A549 (cell line): ENCODE measurements at regions not wholly inside any gene's neighbourhood (a gene's known extent, or its start where the extent isn't known, plus 50 kb on each side); places are given as distances from the start of the nearest gene placed in this dataset.

Experiments used
- ATAC-seq, 2 experiments: fragments of 200-7000 bp in 1 of 2; fragments of >200 bp in 1 of 2; cut with Nextera tagmentation in 1 of 2; cut with Tn5 transposase in 1 of 2; 3 replicates each; pipeline versions ENCODE4 v1.8.0 to v1.9.1; 2018 to 2020; ENCODE audit warnings: mild to moderate bottlenecking in 1 of 2, moderate library complexity in 1 of 2
- CTCF ChIA-PET: fragments of 300-600 bp; sonication (Branson Sonifier 250); formaldehyde crosslinking; extraction: SDS; loops from one replicate; lab custom pipeline; 2021; ENCODE audit warnings: antibody characterized with exemption, inconsistent platforms; lab: Yijun Ruan, JAX
- POLR2A ChIA-PET: fragments of 350-600 bp; formaldehyde crosslinking; extraction: SDS; loops from one replicate; lab custom pipeline; 2021; ENCODE audit warnings: antibody characterized with exemption, inconsistent platforms; lab: Yijun Ruan, JAX
- DNase-seq, 2 experiments: peaks; one replicate each; pipeline versions ENCODE4 v3.0.0 to v3.0.0-alpha.2; 2011 to 2016; ENCODE audit warnings: low read depth in 1 of 2, low spot score in 1 of 2
- FAIRE-seq: peaks from 2 replicates; lab custom pipeline; 2011; peaks lifted over from hg19 to GRCh38; lab: Jason Lieb, UNC
- H3K27ac ChIP-seq, 2 experiments: fragments of >200 bp; sonication (Bioruptor Twin); formaldehyde crosslinking; 3 replicates each; pipeline ENCODE4 v1.5.1; 2016 to 2017
- H3K4me1 ChIP-seq: fragments of >200 bp; sonication (Bioruptor Twin); formaldehyde crosslinking; 3 replicates; pipeline ENCODE4 v1.6.1; 2016
- H3K4me2 ChIP-seq: fragments of >200 bp; sonication (Bioruptor Twin); formaldehyde crosslinking; 3 replicates; pipeline ENCODE4 v1.6.1; 2016
- H3K4me3 ChIP-seq: fragments of >200 bp; sonication (Bioruptor Twin); formaldehyde crosslinking; 3 replicates; pipeline ENCODE4 v1.5.1; 2016
- H3K9me3 ChIP-seq: fragments of >200 bp; sonication (Bioruptor Twin); formaldehyde crosslinking; 3 replicates; pipeline ENCODE4 v1.6.1; 2016
- CBX2 ChIP-seq: fragments of 200-600 bp; sonication (generic); IDR thresholded peaks from 2 replicates; pipeline ENCODE4 v1.6.1; 2016; ENCODE audit warnings: low read depth, mild to moderate bottlenecking, borderline replicate concordance
- CEBPB ChIP-seq, 2 experiments: fragments of >200 bp in 1 of 2; sonication (Bioruptor Twin) in 1 of 2; formaldehyde crosslinking in 1 of 2; IDR thresholded peaks; 2 replicates each; pipeline ENCODE4 v1.6.1; 2012 to 2016
- CHD4 ChIP-seq: fragments of 200-600 bp; sonication (generic); IDR thresholded peaks from 2 replicates; pipeline ENCODE4 v1.6.1; 2016; ENCODE audit warnings: antibody characterized with exemption, mild to moderate bottlenecking, borderline replicate concordance
- EHF ChIP-seq: fragments of 250-450 bp; sonication (Bioruptor Pico); IDR thresholded peaks from 2 replicates; pipeline ENCODE4 v1.5.0; 2020; ENCODE audit warnings: mild to moderate bottlenecking
- EHMT2 ChIP-seq: fragments of 200-600 bp; sonication (generic); IDR thresholded peaks from 2 replicates; pipeline ENCODE4 v1.6.1; 2016; ENCODE audit warnings: antibody characterized with exemption, low read depth, mild to moderate bottlenecking, moderate library complexity
- ELK1 ChIP-seq: fragments of 150-350 bp; IDR thresholded peaks from 2 replicates; pipeline ENCODE4 v1.6.1; 2014; ENCODE audit warnings: low read depth, mild to moderate bottlenecking, low read length
- ESRRA ChIP-seq: fragments of 150-350 bp; IDR thresholded peaks from 2 replicates; pipeline ENCODE4 v1.6.1; 2014; ENCODE audit warnings: mild to moderate bottlenecking, low read length, borderline replicate concordance
- FOSL2 ChIP-seq, 2 experiments: fragments of 450-650 bp in 1 of 2; fragments of >200 bp in 1 of 2; sonication (Bioruptor Twin) in 1 of 2; formaldehyde crosslinking; IDR thresholded peaks; 2 replicates each; pipeline versions ENCODE4 v1.5.0 to v1.6.1; 2016 to 2020; ENCODE audit warnings: mild to moderate bottlenecking in 1 of 2, moderate library complexity in 1 of 2
- HDAC2 ChIP-seq: fragments of 200-600 bp; sonication (generic); IDR thresholded peaks from 2 replicates; pipeline ENCODE4 v1.6.1; 2016
- HMGXB4 ChIP-seq: fragments of 250-450 bp; sonication (Bioruptor Pico); IDR thresholded peaks from 2 replicates; pipeline ENCODE4 v1.5.0; 2021; ENCODE audit warnings: mild to moderate bottlenecking, moderate library complexity, borderline replicate concordance
- KDM1A ChIP-seq: fragments of 200-600 bp; sonication (generic); IDR thresholded peaks from 2 replicates; pipeline ENCODE4 v1.6.1; 2016; ENCODE audit warnings: low read depth, mild to moderate bottlenecking
- MAZ ChIP-seq: fragments of 150-350 bp; IDR thresholded peaks from 2 replicates; pipeline ENCODE4 v1.6.1; 2014; ENCODE audit warnings: antibody characterized with exemption, low read depth, low read length, borderline replicate concordance
- POLR2A ChIP-seq: IDR thresholded peaks from 2 replicates; pipeline ENCODE4 v1.6.1; 2012; ENCODE audit warnings: mild to moderate bottlenecking, low read length
- POLR2AphosphoS2 ChIP-seq: conservative IDR thresholded peaks from 2 replicates; pipeline ENCODE4 v1.6.1; 2012; ENCODE audit warnings: low read length, improper control_type of control experiment, inconsistent platforms
- RAD21 ChIP-seq, 2 experiments: fragments of >200 bp in 1 of 2; sonication (Bioruptor Twin) in 1 of 2; formaldehyde crosslinking in 1 of 2; IDR thresholded peaks in 1 of 2; conservative IDR thresholded peaks in 1 of 2; 2 replicates in 1 of 2; 3 replicates in 1 of 2; pipeline ENCODE4 v1.6.1; 2012 to 2018; ENCODE audit warnings: inconsistent platforms in 1 of 2
- RARB ChIP-seq: fragments of 250-450 bp; sonication (Bioruptor Pico); IDR thresholded peaks from 2 replicates; pipeline ENCODE4 v1.8.0; 2021; ENCODE audit warnings: mild to moderate bottlenecking, moderate library complexity
- RFX5 ChIP-seq: fragments of 450-650 bp; IDR thresholded peaks from 2 replicates; pipeline ENCODE4 v1.7.1; 2014; ENCODE audit warnings: antibody characterized with exemption, mild to moderate bottlenecking, moderate library complexity
- RNF2 ChIP-seq: fragments of 200-600 bp; sonication (generic); IDR thresholded peaks from 2 replicates; pipeline ENCODE4 v1.6.1; 2016; ENCODE audit warnings: low read depth, mild to moderate bottlenecking, antibody characterized with exemption, moderate library complexity, borderline replicate concordance
- SREBF2 ChIP-seq: fragments of 450-650 bp; IDR thresholded peaks from 2 replicates; pipeline ENCODE4 v1.6.1; 2014; ENCODE audit warnings: mild to moderate bottlenecking, moderate library complexity
- USF2 ChIP-seq: fragments of 450-650 bp; IDR thresholded peaks from 2 replicates; pipeline ENCODE4 v1.6.1; 2014; ENCODE audit warnings: antibody characterized with exemption
- ZC3H11A ChIP-seq: fragments of 450-650 bp; IDR thresholded peaks from 2 replicates; pipeline ENCODE4 v1.6.1; 2014; ENCODE audit warnings: antibody characterized with exemption, mild to moderate bottlenecking
- WGBS: methylation state at CpG from one replicate; pipeline ENCODE4 v1.1.6; 2017; ENCODE audit errors: missing lambda C conversion rate; 5-methylcytosine and 5-hydroxymethylcytosine counted together
- TF ChIP-seq, protein P1 (sequence below): IDR thresholded peaks from 2 replicates; pipeline ENCODE4 v1.6.1; 2012; ENCODE audit warnings: low read depth, borderline replicate concordance
- TF ChIP-seq, protein P2 (sequence below): IDR thresholded peaks from 2 replicates; pipeline ENCODE4 v1.6.1; 2012

DNA sequence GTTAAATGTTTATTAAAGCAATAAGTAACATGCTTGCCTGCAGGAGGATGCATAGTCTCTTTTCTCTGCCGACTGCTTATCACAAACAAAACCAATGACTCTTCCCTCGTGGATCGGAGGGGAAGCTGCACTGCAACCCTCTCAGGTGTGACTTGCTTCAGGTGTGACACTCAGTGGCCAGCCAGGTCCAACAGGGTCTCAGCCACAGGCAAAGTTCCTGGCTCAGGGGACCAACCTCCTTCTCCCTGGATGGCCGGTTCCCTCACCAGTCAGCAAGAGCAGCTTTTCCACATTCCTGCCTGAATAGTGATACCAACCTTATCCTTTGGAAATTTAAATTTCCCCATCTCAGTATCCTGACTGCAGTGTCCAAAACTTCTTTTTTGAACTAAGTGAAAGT lies 383.5 kb downstream of the CMPK2 start:
- FAIRE-seq: no peak
- Histone ChIP-seq H3K4me2 (no peak overlapping the region), H3K4me3 (no peak overlapping the region), H3K9me3 (peaks cover 4% of the 10 kb centered on the region; the same call in 2 of the 3 replicates), H3K4me1 (no peaks in the 10 kb centered on the region), H3K27ac (no peak overlapping the region)
- no peak for DNase-seq
- WGBS: 18% methylated on average over 4 of the region's 4 CpGs
- POLR2A ChIA-PET: no interaction called here
- CTCF ChIA-PET: no interaction called here
- ATAC-seq: no peak
- no peak for TF ChIP-seq POLR2AphosphoS2
- TF ChIP-seq HMGXB4 (CRISPR knock-in tag): no peak
- TF ChIP-seq ZC3H11A: no peak
- no peak for TF ChIP-seq MAZ

DNA sequence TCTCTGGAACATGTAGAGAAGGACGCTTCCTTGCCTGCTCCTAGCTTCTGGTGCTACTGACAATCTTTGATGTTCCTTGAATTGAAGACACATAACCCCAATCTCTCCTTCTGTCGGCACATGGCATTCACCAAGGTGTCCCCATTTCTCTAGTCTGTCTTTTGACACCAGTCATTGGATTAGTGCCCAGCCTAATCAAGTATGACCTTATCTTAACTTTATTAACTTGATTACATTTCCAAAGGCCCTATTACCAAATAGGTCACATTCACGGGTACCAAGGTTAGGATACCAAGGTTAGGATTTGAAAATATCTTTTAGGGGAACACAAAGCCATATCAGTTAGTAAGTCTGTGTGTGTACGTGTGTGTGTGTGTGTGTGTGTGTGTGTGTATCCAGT lies 377.9 kb downstream of the CMPK2 start:
- POLR2A ChIA-PET: no interaction called here
- H3K4me1 ChIP-seq: no peaks in the 10 kb centered on the region
- H3K9me3 ChIP-seq: no peaks in the 10 kb centered on the region
- DNase-seq (no peak), FAIRE-seq (no peak), ATAC-seq (no peak)
- no peak overlapping the region for H3K4me3 ChIP-seq
- CTCF ChIA-PET: no interaction called here
- no peak overlapping the region for H3K27ac ChIP-seq
- no peak overlapping the region for H3K4me2 ChIP-seq
- 2% methylated on average over 4 of the region's 4 CpGs for WGBS
- TF ChIP-seq RARB (CRISPR knock-in tag): no peak
- TF ChIP-seq EHF (CRISPR knock-in tag): no peak
- TF ChIP-seq CEBPB (IDR thresholded peaks at IDR 0.05): no peak
- TF ChIP-seq KDM1A: no peak
- no peak for TF ChIP-seq ESRRA
- TF ChIP-seq CHD4: no peak
- no peak for TF ChIP-seq CBX2

GRCh38 chr2:6492573-6492972 lies 373.1 kb downstream of the CMPK2 start:
- no peak for TF ChIP-seq SREBF2
- no peak for TF ChIP-seq HDAC2
- no peak for TF ChIP-seq POLR2A
- no peak for TF ChIP-seq ELK1
- no peak for TF ChIP-seq USF2
- TF ChIP-seq, protein P1, sequence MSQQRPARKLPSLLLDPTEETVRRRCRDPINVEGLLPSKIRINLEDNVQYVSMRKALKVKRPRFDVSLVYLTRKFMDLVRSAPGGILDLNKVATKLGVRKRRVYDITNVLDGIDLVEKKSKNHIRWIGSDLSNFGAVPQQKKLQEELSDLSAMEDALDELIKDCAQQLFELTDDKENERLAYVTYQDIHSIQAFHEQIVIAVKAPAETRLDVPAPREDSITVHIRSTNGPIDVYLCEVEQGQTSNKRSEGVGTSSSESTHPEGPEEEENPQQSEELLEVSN: no peak
- TF ChIP-seq EHMT2: no peak
- TF ChIP-seq FOSL2 (IDR thresholded peaks at IDR 0.05): no peak
- no peak for TF ChIP-seq FOSL2 (CRISPR knock-in tag; IDR thresholded peaks at IDR 0.05)
- no peak for TF ChIP-seq RFX5
- no peak for TF ChIP-seq RAD21 (conservative IDR thresholded peaks at IDR 0.05 in 1 of 2, IDR thresholded peaks at IDR 0.05 in 1 of 2)
- TF ChIP-seq RNF2: no peak
- TF ChIP-seq, protein P2, sequence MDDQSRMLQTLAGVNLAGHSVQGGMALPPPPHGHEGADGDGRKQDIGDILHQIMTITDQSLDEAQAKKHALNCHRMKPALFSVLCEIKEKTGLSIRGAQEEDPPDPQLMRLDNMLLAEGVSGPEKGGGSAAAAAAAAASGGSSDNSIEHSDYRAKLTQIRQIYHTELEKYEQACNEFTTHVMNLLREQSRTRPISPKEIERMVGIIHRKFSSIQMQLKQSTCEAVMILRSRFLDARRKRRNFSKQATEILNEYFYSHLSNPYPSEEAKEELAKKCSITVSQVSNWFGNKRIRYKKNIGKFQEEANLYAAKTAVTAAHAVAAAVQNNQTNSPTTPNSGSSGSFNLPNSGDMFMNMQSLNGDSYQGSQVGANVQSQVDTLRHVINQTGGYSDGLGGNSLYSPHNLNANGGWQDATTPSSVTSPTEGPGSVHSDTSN: no peak
- TF ChIP-seq POLR2AphosphoS2: no peak
- WGBS: 0% methylated on average over 1 of the region's 1 CpG
- POLR2A ChIA-PET: no interaction called here
- H3K27ac ChIP-seq: no peak overlapping the region
- H3K4me2 ChIP-seq: no peak overlapping the region
- DNase-seq (no peak), ATAC-seq (no peak), FAIRE-seq (no peak)
- H3K9me3 ChIP-seq: peaks cover 7% of the 10 kb centered on the region; the same call in 2 of the 3 replicates
- no peaks in the 10 kb centered on the region for H3K4me1 ChIP-seq
- no peak overlapping the region for H3K4me3 ChIP-seq
- CTCF ChIA-PET: no interaction called here
